ENCODE measurements at regions not wholly inside any gene's neighbourhood (a gene's known extent, or its start where the extent isn't known, plus 50 kb on each side); places are given as distances from the start of the nearest gene placed in this dataset.

DNA sequence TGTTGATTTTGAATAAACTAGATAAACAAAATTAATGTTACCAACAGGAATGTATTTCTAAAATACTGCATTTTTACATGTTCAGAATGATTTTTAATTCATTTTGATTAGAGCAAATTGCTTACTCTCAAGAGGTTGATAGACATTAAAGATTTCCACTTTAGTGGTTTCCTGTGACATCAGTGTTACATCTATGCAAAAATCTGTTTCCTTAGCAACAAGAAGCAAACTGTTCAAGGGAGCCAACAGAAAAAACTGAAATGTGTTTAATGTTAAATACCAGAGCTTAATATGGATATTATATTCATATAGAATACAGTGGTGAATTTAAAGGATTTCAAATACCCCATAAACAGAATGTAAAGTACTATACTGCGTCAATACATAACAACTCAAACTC is 277.8 kb downstream of the GABRG1 start:
- no peaks in the 10 kb centered on the region for H4K20me1 ChIP-seq (ENCODE audit: insufficient read depth, low read length)
- H2AK9ac ChIP-seq (replicated peaks; ENCODE audit: low read depth, low read length, poor library complexity) = no peak overlapping the region
- no peak overlapping the region for H3K18ac ChIP-seq (ENCODE audit: low read depth, low read length)
- H3K23ac ChIP-seq (ENCODE audit: low read depth, low read length) = no peak overlapping the region
- intact Hi-C loops (cut with micrococcal nuclease) = no loop called here
- no TSS peak for BruUV-seq (replicated peaks)
- no peak overlapping the region for H4K91ac ChIP-seq (ENCODE audit: insufficient read depth, low read depth, low read length)
- H3K27me3 ChIP-seq (ENCODE audit: control insufficient read depth, insufficient read depth, low read length) = no peaks in the 10 kb centered on the region
- WGBS, 2 experiments (ENCODE audit: extremely low coverage in 2 of 2, insufficient read length in 1 of 2) = no CpG with 5 or more reads among the region's 1 CpG
- H4K5ac ChIP-seq (ENCODE audit: low read depth, low read length) = no peak overlapping the region
- no peak overlapping the region for H3K9ac ChIP-seq (ENCODE audit: low read depth, low read length)
- H3K56ac ChIP-seq (ENCODE audit: extremely low read depth, insufficient read depth, low read length) = no peak overlapping the region
- no peak overlapping the region for H3K27ac ChIP-seq (ENCODE audit: insufficient read depth, low read length)
- H3K4me3 ChIP-seq (ENCODE audit: insufficient read depth, low read depth, low read length) = no peak overlapping the region
- H2BK5ac ChIP-seq (ENCODE audit: low read depth, low read length, poor library complexity, severe bottlenecking) = no peak overlapping the region
- no peaks in the 10 kb centered on the region for H3K9me1 ChIP-seq (ENCODE audit: insufficient read depth, low read length)
- no peak for DNase-seq
- H2BK20ac ChIP-seq (ENCODE audit: low read depth, low read length) = no peak overlapping the region
- no peak overlapping the region for H3K4me2 ChIP-seq (ENCODE audit: low read depth, low read length)
- no peak overlapping the region for H4K8ac ChIP-seq (ENCODE audit: low read depth in 2 of 2, low read length in 2 of 2)
- H2BK15ac ChIP-seq (ENCODE audit: low read depth, low read length) = no peak overlapping the region
- in situ Hi-C loops (cut with MboI; ENCODE audit: low sequenced_read_pairs) = no loop called here
- H2BK120ac ChIP-seq (ENCODE audit: low read depth, low read length) = no peak overlapping the region
- ATAC-seq (ENCODE audit: low read depth) = no peak
- H2AK5ac ChIP-seq (ENCODE audit: low read depth, low read length) = no peak overlapping the region
- H2AFZ ChIP-seq (replicated peaks; ENCODE audit: low read length, poor library complexity) = no peak overlapping the region
- H3K9me3 ChIP-seq (ENCODE audit: control insufficient read depth, insufficient read depth, low read length) = peaks cover 2% of the 10 kb centered on the region; the same call in 1 of the 2 replicates
- TF ChIP-seq CEBPB (IDR thresholded peaks at IDR 0.05; ENCODE audit: low read depth, low read length) (no peak), MXI1 (IDR thresholded peaks at IDR 0.05; ENCODE audit: borderline replicate concordance, low read depth, low read length) (no peak), RFX5 (IDR thresholded peaks at IDR 0.05; ENCODE audit: low read depth, low read length) (no peak), POLR2A (IDR thresholded peaks at IDR 0.05; ENCODE audit: low read depth, low read length) (no peak), RCOR1 (IDR thresholded peaks at IDR 0.05; ENCODE audit: insufficient replicate concordance, low read length) (no peak), CHD1 (IDR thresholded peaks at IDR 0.05; ENCODE audit: low read depth, low read length) (no peak), ELK1 (IDR thresholded peaks at IDR 0.05; ENCODE audit: borderline replicate concordance, low read depth, low read length) (no peak), FOS (IDR thresholded peaks at IDR 0.05; ENCODE audit: low read depth, low read length) (no peak), NFE2L2 (IDR thresholded peaks at IDR 0.05; ENCODE audit: low read depth, low read length) (no peak), RAD21 (IDR thresholded peaks at IDR 0.05; ENCODE audit: low read length) (no peak), CTCF (conservative IDR thresholded peaks at IDR 0.05; ENCODE audit: low read depth, low read length) (no peak), MAZ (IDR thresholded peaks at IDR 0.05; ENCODE audit: borderline replicate concordance, low read depth, low read length) (no peak), BHLHE40 (IDR thresholded peaks at IDR 0.05; ENCODE audit: low read depth, low read length) (no peak), SMC3 (IDR thresholded peaks at IDR 0.05; ENCODE audit: low read depth, low read length) (no peak), USF2 (IDR thresholded peaks at IDR 0.05; ENCODE audit: low read depth, low read length) (no peak), MAFK (IDR thresholded peaks at IDR 0.05; ENCODE audit: low read depth, low read length) (no peak)
- H3K4me1 ChIP-seq (ENCODE audit: control insufficient read depth, insufficient read depth, low read length) = no peaks in the 10 kb centered on the region
- no peaks in the 10 kb centered on the region for H3K79me1 ChIP-seq (ENCODE audit: low read depth in 1 of 2, low read length in 2 of 2)
- no peak overlapping the region for H3K4ac ChIP-seq (ENCODE audit: low read depth, low read length)
- CTCF ChIA-PET = interaction anchor here (1.3 kb wide), 1 partner anchor 24 kb away, joined by 3 read pairs; no protein-coding TSS in a partner anchor
- H3K14ac ChIP-seq (replicated peaks; ENCODE audit: low read depth, low read length) = no peak overlapping the region
- POLR2A ChIA-PET (ENCODE audit: unreplicated experiment) = no interaction called here
- dilution Hi-C loops (cut with HindIII; ENCODE audit: low sequenced_read_pairs, unreplicated experiment) = no loop called here
- H3K36me3 ChIP-seq (ENCODE audit: control insufficient read depth, insufficient read depth, low read length) = no peaks in the 10 kb centered on the region

Data from IMR-90 (cell line).